Mesenchymal stem cell (in vitro differentiated cells and primary cell): ENCODE measurements at regions not wholly inside any gene's neighbourhood (a gene's known extent, or its start where the extent isn't known, plus 50 kb on each side); places are given as distances from the start of the nearest gene placed in this dataset.

Source experiments
- DNase-seq: peaks from one replicate; pipeline ENCODE4 v3.0.0-alpha.2; 2013
- H2AFZ ChIP-seq: one replicate; pipeline ENCODE4 v1.6.1; 2013; ENCODE audit warnings: low read depth, mild to moderate bottlenecking, control low read depth, inconsistent platforms, low read length, moderate library complexity
- H2AK5ac ChIP-seq: 2 replicates; pipeline ENCODE4 v1.6.1; 2013; ENCODE audit warnings: low read length, moderate library complexity, mild to moderate bottlenecking, inconsistent platforms; ENCODE audit not compliant: severe bottlenecking
- H2BK120ac ChIP-seq: one replicate; pipeline ENCODE4 v1.6.1; 2013; ENCODE audit warnings: low read depth, mild to moderate bottlenecking, inconsistent platforms, low read length, moderate library complexity
- H2BK12ac ChIP-seq, 2 experiments: one replicate each; pipeline ENCODE4 v1.6.1; 2013; ENCODE audit warnings: inconsistent platforms in 2 of 2, low read length in 2 of 2, mild to moderate bottlenecking in 2 of 2, moderate library complexity in 2 of 2, control low read depth in 1 of 2
- H2BK15ac ChIP-seq: one replicate; pipeline ENCODE4 v1.6.1; 2013; ENCODE audit warnings: mild to moderate bottlenecking, low read depth, inconsistent platforms; ENCODE audit not compliant: poor library complexity, severe bottlenecking
- H2BK5ac ChIP-seq: 2 replicates; pipeline ENCODE4 v1.6.1; 2013; ENCODE audit warnings: low read depth, mild to moderate bottlenecking, low read length, control low read depth, inconsistent platforms; ENCODE audit not compliant: poor library complexity, severe bottlenecking
- H3K14ac ChIP-seq, 2 experiments: one replicate each; pipeline ENCODE4 v1.6.1; 2013; ENCODE audit warnings: inconsistent platforms in 2 of 2, low read length in 2 of 2, control low read depth in 1 of 2, mild to moderate bottlenecking in 1 of 2, moderate library complexity in 1 of 2
- H3K18ac ChIP-seq, 2 experiments: one replicate each; pipeline ENCODE4 v1.6.1; 2013; ENCODE audit warnings: inconsistent platforms in 2 of 2, low read length in 2 of 2, control low read depth in 1 of 2, low read depth in 1 of 2, mild to moderate bottlenecking in 1 of 2
- H3K23ac ChIP-seq, 2 experiments: one replicate each; pipeline ENCODE4 v1.6.1; 2013; ENCODE audit warnings: inconsistent platforms in 2 of 2, low read length in 2 of 2, mild to moderate bottlenecking in 2 of 2, moderate library complexity in 2 of 2, control low read depth in 1 of 2
- H3K27ac ChIP-seq: 2 replicates; pipeline ENCODE4 v1.5.1; 2013; ENCODE audit warnings: mild to moderate bottlenecking, moderate library complexity, low read length, control low read depth, inconsistent platforms; ENCODE audit not compliant: poor library complexity, severe bottlenecking
- H3K27me3 ChIP-seq, 2 experiments: 2 replicates each; pipeline versions ENCODE4 v1.6.1 to v1.7.0; 2013; ENCODE audit warnings: low read length in 2 of 2, mild to moderate bottlenecking in 2 of 2, moderate library complexity in 2 of 2, control low read depth in 1 of 2, inconsistent platforms in 1 of 2; ENCODE audit not compliant: control insufficient read depth in 1 of 2, insufficient read depth in 1 of 2
- H3K36me3 ChIP-seq, 2 experiments: 2 replicates each; pipeline versions ENCODE4 v1.6.1 to v1.7.0; 2013; ENCODE audit warnings: low read length in 2 of 2, control low read depth in 1 of 2, inconsistent platforms in 1 of 2, low read depth in 1 of 2, mild to moderate bottlenecking in 1 of 2; ENCODE audit not compliant: insufficient read depth in 2 of 2, control insufficient read depth in 1 of 2
- H3K4ac ChIP-seq, 2 experiments: one replicate each; pipeline ENCODE4 v1.6.1; 2013; ENCODE audit warnings: inconsistent platforms in 2 of 2, low read length in 2 of 2, mild to moderate bottlenecking in 2 of 2, moderate library complexity in 2 of 2, control low read depth in 1 of 2, low read depth in 1 of 2
- H3K4me1 ChIP-seq: 2 replicates; pipeline ENCODE4 v1.6.1; 2013; ENCODE audit warnings: low read depth, low read length, control low read depth; ENCODE audit not compliant: control insufficient read depth, insufficient read depth
- H3K4me2 ChIP-seq: 2 replicates; pipeline ENCODE4 v1.6.1; 2013; ENCODE audit warnings: low read length, mild to moderate bottlenecking, inconsistent platforms; ENCODE audit not compliant: poor library complexity, severe bottlenecking
- H3K4me3 ChIP-seq, 2 experiments: 2 replicates each; pipeline versions ENCODE4 v1.5.1 to v1.7.0; 2013; ENCODE audit warnings: low read length in 2 of 2, mild to moderate bottlenecking in 2 of 2, control low read depth in 1 of 2, low read depth in 1 of 2; ENCODE audit not compliant: insufficient read depth in 1 of 2
- H3K79me1 ChIP-seq: replicated peaks from 2 replicates; pipeline ENCODE4 v1.6.1; 2013; ENCODE audit warnings: mild to moderate bottlenecking, control low read depth, low read length, inconsistent platforms; ENCODE audit not compliant: poor library complexity, severe bottlenecking
- H3K9ac ChIP-seq: 2 replicates; pipeline ENCODE4 v1.7.0; 2013; ENCODE audit warnings: mild to moderate bottlenecking, low read length, moderate library complexity
- H3K9me3 ChIP-seq: 2 replicates; pipeline ENCODE4 v1.7.0; 2013; ENCODE audit warnings: mild to moderate bottlenecking, low read length; ENCODE audit not compliant: control insufficient read depth
- H4K8ac ChIP-seq: one replicate; pipeline ENCODE4 v1.6.1; 2013; ENCODE audit warnings: inconsistent platforms, mild to moderate bottlenecking, low read length, moderate library complexity
- H4K91ac ChIP-seq: one replicate; pipeline ENCODE4 v1.6.1; 2013; ENCODE audit warnings: mild to moderate bottlenecking, low read length, inconsistent platforms
- WGBS: methylation state at CpG from one replicate; pipeline ENCODE4 v1.1.7; 2013; ENCODE audit warnings: mixed read lengths; 5-methylcytosine and 5-hydroxymethylcytosine counted together

DNA sequence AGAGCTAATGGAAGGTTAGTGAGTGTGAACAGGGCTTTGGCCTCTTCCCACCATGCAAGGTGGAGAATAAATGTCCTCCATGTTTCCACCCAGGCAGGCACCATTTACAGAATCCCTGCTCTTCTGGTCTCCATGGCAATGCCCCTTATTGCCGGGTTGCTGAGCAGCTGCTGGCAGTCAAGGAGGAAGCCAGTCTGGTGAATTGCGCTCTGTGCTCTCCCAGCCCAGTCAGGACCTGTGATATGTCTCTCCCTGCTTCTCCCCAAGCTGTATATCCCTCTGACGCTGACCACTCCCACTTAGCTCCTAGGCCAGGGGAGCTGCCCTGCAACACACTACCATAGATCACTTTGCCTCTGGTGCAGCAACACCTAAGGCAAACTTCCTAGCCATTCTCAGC, 402.1 kb upstream of the ERCC4 start:
- Histone ChIP-seq H2AK5ac (no peak overlapping the region), H2AFZ (no peak overlapping the region), H3K23ac (no peak overlapping the region), H2BK15ac (no peak overlapping the region), H4K91ac (no peak overlapping the region), H3K27me3 (no peaks in the 10 kb centered on the region), H2BK120ac (no peak overlapping the region), H3K4me2 (no peak overlapping the region), H3K14ac (no peak overlapping the region), H3K27ac (no peak overlapping the region), H3K4me1 (no peaks in the 10 kb centered on the region), H3K9ac (no peak overlapping the region), H2BK12ac (no peak overlapping the region), H3K4ac (no peak overlapping the region), H3K4me3 (no peak overlapping the region), H3K79me1 (no peaks in the 10 kb centered on the region), H3K18ac (no peak overlapping the region), H4K8ac (no peak overlapping the region), H3K36me3 (no peaks in the 10 kb centered on the region), H2BK5ac (no peak overlapping the region), H3K9me3 (peaks cover 18% of the 10 kb centered on the region)
- 61% methylated on average over 3 of the region's 3 CpGs for WGBS
- no peak for DNase-seq

DNA sequence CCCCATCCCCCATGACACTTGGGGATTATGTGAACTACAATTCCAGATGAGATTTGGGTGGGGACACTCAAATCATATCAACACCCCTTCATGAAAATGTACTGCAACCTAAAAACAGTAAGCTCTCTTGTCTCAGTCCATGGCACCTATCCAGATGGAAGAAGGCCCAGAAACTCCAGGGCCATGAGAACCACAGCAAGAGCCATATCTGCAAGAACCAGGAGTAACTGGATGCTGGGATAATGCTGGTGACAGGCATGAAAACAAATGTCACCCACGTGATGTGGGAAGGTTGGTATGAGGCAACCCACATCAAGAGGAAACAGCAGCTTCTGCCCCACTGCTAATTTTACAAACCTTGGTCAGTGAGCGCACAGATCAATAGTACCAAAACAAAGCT, 400.1 kb upstream of the ERCC4 start:
- no peak overlapping the region for H3K4me2 ChIP-seq
- no peak overlapping the region for H2BK15ac ChIP-seq

DNA sequence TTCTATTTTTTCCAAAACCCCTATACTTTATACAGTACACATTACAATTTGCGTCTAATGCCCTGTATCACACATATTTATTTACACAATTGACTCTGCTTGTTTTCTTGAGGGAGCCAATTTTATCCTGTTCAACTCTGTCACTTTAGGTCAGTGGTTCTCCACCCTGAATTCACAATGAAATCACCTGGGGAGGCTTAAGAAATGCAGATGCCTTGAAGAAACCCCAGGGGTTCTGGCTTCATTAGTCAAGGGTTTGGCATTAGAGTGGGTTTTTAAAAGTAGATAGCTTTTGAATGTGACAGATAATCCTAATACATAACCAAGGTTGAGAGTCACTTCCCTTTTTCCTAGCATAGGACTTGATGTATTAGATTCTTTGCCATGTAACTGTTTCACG, 398.6 kb upstream of the ERCC4 start:
- WGBS: 40% methylated on average over 2 of the region's 2 CpGs
- H3K9me3 ChIP-seq: peaks cover 4% of the 10 kb centered on the region
- no peaks in the 10 kb centered on the region for H3K27me3 ChIP-seq
- no peak overlapping the region for H2AK5ac ChIP-seq
- no peak overlapping the region for H2BK120ac ChIP-seq
- no peak overlapping the region for H3K4me2 ChIP-seq
- no peak overlapping the region for H3K4me3 ChIP-seq
- H3K36me3 ChIP-seq: no peaks in the 10 kb centered on the region
- H2BK12ac ChIP-seq: no peak overlapping the region
- no peak overlapping the region for H2BK15ac ChIP-seq
- no peak overlapping the region for H2BK5ac ChIP-seq
- no peak overlapping the region for H3K18ac ChIP-seq
- H3K9ac ChIP-seq: no peak overlapping the region
- H3K27ac ChIP-seq: no peak overlapping the region
- H3K4me1 ChIP-seq: no peaks in the 10 kb centered on the region
- H2AFZ ChIP-seq: no peak overlapping the region
- H4K8ac ChIP-seq: no peak overlapping the region
- H3K4ac ChIP-seq: no peak overlapping the region
- no peak overlapping the region for H4K91ac ChIP-seq
- no peak for DNase-seq
- H3K79me1 ChIP-seq: no peaks in the 10 kb centered on the region
- H3K14ac ChIP-seq: no peak overlapping the region
- H3K23ac ChIP-seq: no peak overlapping the region

More for the DNA sequence above, 400.1 kb upstream of the ERCC4 start:
- Histone ChIP-seq H4K91ac (no peak overlapping the region), H3K4ac (no peak overlapping the region), H2AK5ac (no peak overlapping the region), H2BK12ac (no peak overlapping the region), H3K9me3 (peaks cover 11% of the 10 kb centered on the region), H3K4me3 (no peak overlapping the region), H3K23ac (no peak overlapping the region), H4K8ac (no peak overlapping the region), H2BK5ac (no peak overlapping the region), H3K4me1 (no peaks in the 10 kb centered on the region), H2AFZ (no peak overlapping the region), H3K36me3 (no peaks in the 10 kb centered on the region), H3K27ac (no peak overlapping the region), H2BK120ac (no peak overlapping the region), H3K9ac (no peak overlapping the region), H3K18ac (no peak overlapping the region), H3K14ac (no peak overlapping the region), H3K79me1 (no peaks in the 10 kb centered on the region), H3K27me3 (no peaks in the 10 kb centered on the region)
- WGBS: 75% methylated on average over 2 of the region's 2 CpGs
- DNase-seq: no peak

DNA sequence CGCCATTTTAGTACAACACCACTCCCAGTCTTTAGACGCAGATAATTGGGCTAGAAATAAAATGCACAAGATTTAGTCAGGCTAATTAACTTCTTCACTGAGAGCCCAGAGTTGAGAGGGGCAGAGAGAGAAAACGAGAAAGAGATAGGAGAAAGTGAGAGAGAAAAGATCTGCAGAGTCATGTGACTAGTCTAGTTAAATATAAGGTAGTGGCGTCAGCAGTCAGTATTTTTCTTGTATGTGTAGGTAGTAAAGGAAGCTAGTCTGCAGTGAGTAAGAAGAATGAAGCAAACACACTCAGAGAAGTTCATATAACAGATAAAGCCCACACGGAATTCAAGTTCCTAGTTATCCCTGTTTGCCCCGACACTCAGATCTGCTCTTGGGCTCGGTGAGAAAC, 392.6 kb upstream of the ERCC4 start:
- WGBS: 82% methylated on average over 4 of the region's 7 CpGs
- no peak overlapping the region for H4K8ac ChIP-seq
- H3K27me3 ChIP-seq: no peaks in the 10 kb centered on the region
- H2BK5ac ChIP-seq: no peak overlapping the region
- no peak overlapping the region for H3K14ac ChIP-seq
- H3K4me1 ChIP-seq: no peaks in the 10 kb centered on the region
- H4K91ac ChIP-seq: no peak overlapping the region
- H3K9ac ChIP-seq: no peak overlapping the region
- H3K4me2 ChIP-seq: no peak overlapping the region
- no peak overlapping the region for H3K18ac ChIP-seq
- H3K23ac ChIP-seq: no peak overlapping the region
- no peak overlapping the region for H3K4me3 ChIP-seq
- H2AK5ac ChIP-seq: no peak overlapping the region
- no peaks in the 10 kb centered on the region for H3K36me3 ChIP-seq
- no peak overlapping the region for H2BK12ac ChIP-seq
- no peak overlapping the region for H3K27ac ChIP-seq
- no peak overlapping the region for H2AFZ ChIP-seq
- H3K79me1 ChIP-seq: no peaks in the 10 kb centered on the region
- DNase-seq: no peak
- no peak overlapping the region for H2BK15ac ChIP-seq
- no peak overlapping the region for H2BK120ac ChIP-seq
- H3K9me3 ChIP-seq: peaks cover 4% of the 10 kb centered on the region
- H3K4ac ChIP-seq: no peak overlapping the region
